Glutamatergic neuron (in vitro differentiated cells): ENCODE measurements at regions not wholly inside any gene's neighbourhood (a gene's known extent, or its start where the extent isn't known, plus 50 kb on each side); places are given as distances from the start of the nearest gene placed in this dataset.

Experiments used
- DNase-seq: peaks from one replicate; pipeline ENCODE4 v3.0.0; 2022
- H3K27ac Mint-ChIP-seq: one replicate; pipeline ENCODE4 v1.8.0; 2020; ENCODE audit warnings: mild to moderate bottlenecking, mixed read lengths, inconsistent platforms; ENCODE audit not compliant: unreplicated experiment
- H3K27me3 Mint-ChIP-seq: one replicate; pipeline ENCODE4 v1.8.0; 2020; ENCODE audit warnings: mild to moderate bottlenecking, moderate library complexity, mixed read lengths, inconsistent platforms; ENCODE audit not compliant: unreplicated experiment
- H3K36me3 Mint-ChIP-seq: one replicate; pipeline ENCODE4 v1.8.0; 2020; ENCODE audit warnings: mild to moderate bottlenecking, mixed read lengths, inconsistent platforms; ENCODE audit not compliant: unreplicated experiment
- H3K4me1 Mint-ChIP-seq: one replicate; pipeline ENCODE4 v1.8.0; 2020; ENCODE audit warnings: mild to moderate bottlenecking, low read depth, mixed read lengths, inconsistent platforms; ENCODE audit not compliant: unreplicated experiment
- H3K4me3 Mint-ChIP-seq: one replicate; pipeline ENCODE4 v1.8.0; 2020; ENCODE audit warnings: mild to moderate bottlenecking, mixed read lengths, inconsistent platforms; ENCODE audit not compliant: unreplicated experiment
- H3K9me3 Mint-ChIP-seq: one replicate; pipeline ENCODE4 v1.8.0; 2020; ENCODE audit warnings: mild to moderate bottlenecking, moderate library complexity, mixed read lengths, inconsistent platforms; ENCODE audit not compliant: unreplicated experiment
- TF ChIP-seq, protein P1 (sequence below): fragments of 200-600 bp; sonication (generic); IDR thresholded peaks from one replicate; pipeline ENCODE4 v1.5.0; 2021; ENCODE audit not compliant: partially characterized antibody, unreplicated experiment

DNA sequence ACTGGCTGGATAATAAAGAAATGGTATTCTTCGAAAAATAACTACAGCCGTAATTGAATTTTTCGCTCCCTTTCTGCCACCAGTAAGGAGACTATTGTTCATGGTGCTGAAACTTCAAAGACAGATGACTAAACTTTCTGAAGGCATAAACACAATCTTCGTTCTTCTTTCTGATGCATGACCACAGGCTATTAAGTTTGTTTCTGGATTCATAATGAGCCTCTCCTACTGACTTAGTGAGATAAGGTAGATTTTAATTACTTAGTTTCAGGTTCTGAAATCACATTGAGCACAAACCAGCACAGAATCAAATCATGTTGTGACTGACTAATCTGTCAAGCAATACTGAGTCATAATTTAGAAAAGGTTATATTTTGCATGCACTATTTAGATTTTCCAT is 441.8 kb upstream of the CCNG1 start:
- TF ChIP-seq, protein P1, sequence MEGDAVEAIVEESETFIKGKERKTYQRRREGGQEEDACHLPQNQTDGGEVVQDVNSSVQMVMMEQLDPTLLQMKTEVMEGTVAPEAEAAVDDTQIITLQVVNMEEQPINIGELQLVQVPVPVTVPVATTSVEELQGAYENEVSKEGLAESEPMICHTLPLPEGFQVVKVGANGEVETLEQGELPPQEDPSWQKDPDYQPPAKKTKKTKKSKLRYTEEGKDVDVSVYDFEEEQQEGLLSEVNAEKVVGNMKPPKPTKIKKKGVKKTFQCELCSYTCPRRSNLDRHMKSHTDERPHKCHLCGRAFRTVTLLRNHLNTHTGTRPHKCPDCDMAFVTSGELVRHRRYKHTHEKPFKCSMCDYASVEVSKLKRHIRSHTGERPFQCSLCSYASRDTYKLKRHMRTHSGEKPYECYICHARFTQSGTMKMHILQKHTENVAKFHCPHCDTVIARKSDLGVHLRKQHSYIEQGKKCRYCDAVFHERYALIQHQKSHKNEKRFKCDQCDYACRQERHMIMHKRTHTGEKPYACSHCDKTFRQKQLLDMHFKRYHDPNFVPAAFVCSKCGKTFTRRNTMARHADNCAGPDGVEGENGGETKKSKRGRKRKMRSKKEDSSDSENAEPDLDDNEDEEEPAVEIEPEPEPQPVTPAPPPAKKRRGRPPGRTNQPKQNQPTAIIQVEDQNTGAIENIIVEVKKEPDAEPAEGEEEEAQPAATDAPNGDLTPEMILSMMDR = no peak
- no peaks in the 10 kb centered on the region for H3K4me1 Mint-ChIP-seq

GRCh38 chr5:162996053-162996452 is 441.3 kb upstream of the CCNG1 start:
- H3K27ac Mint-ChIP-seq = no peak overlapping the region
- H3K4me3 Mint-ChIP-seq = no peak overlapping the region
- TF ChIP-seq, protein P1 = no peak
- no peaks in the 10 kb centered on the region for H3K9me3 Mint-ChIP-seq
- H3K27me3 Mint-ChIP-seq = no peaks in the 10 kb centered on the region
- no peaks in the 10 kb centered on the region for H3K36me3 Mint-ChIP-seq
- DNase-seq = no peak
- no peaks in the 10 kb centered on the region for H3K4me1 Mint-ChIP-seq

More for the DNA sequence above, 441.8 kb upstream of the CCNG1 start:
- Mint-ChIP-seq H3K9me3 (no peaks in the 10 kb centered on the region), H3K36me3 (no peaks in the 10 kb centered on the region), H3K27me3 (no peaks in the 10 kb centered on the region), H3K4me3 (no peak overlapping the region), H3K27ac (no peak overlapping the region)
- no peak for DNase-seq

DNA sequence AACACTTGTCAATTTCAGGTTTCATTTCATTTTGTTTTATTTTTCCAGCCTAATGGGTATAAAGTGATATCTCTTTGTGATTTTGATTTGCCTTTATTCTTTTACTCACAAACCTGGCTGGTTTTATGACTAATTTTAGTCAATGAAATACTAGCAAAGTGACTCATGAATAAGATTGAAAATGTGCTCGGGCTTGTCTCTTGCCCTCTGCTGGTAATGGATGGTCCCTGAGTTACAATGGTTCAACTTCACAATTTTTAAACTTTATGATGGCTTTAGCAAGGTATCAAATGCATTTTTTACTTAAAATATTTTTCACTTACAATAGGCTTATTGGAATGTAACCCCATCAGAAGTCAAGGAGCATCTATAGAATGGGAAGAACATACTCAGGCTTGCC is 431.4 kb upstream of the CCNG1 start:
- TF ChIP-seq, protein P1 = no peak
- Mint-ChIP-seq H3K4me3 (no peak overlapping the region), H3K4me1 (no peaks in the 10 kb centered on the region), H3K36me3 (no peaks in the 10 kb centered on the region), H3K27me3 (no peaks in the 10 kb centered on the region), H3K27ac (no peak overlapping the region), H3K9me3 (no peaks in the 10 kb centered on the region)
- DNase-seq = no peak

DNA sequence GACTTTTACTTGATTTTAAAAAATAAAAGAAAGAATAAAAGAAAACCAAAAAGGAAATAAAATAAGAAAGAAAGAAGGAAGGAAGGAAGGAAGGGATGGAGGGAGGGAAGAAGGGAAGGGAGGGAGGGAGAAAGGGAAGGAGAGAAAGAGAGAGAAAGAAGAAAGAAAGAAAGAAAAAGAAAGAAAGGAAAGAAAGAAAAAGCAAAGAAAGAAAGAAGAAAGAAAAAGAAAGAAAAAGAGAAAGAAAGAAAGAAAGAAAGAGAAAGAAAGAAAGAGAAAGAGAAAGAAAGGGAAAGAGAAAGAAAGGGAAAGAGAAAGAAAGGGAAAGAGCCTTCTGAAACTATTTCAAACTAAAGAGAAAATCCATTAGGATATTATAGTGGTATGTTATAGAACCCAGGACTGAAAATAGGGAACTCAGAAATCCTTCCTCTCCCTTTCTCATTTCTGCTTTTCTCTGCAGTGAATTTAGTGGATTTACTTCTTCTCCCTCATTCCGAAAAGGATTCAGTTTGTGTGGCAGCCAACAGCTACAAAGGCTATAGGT is 414.7 kb upstream of the CCNG1 start:
- Mint-ChIP-seq H3K4me3 (no peak overlapping the region), H3K9me3 (no peaks in the 10 kb centered on the region), H3K4me1 (no peaks in the 10 kb centered on the region), H3K27me3 (peaks cover 1% of the 10 kb centered on the region), H3K27ac (no peak overlapping the region), H3K36me3 (no peaks in the 10 kb centered on the region)
- TF ChIP-seq, protein P1 = no peak
- DNase-seq = no peak

DNA sequence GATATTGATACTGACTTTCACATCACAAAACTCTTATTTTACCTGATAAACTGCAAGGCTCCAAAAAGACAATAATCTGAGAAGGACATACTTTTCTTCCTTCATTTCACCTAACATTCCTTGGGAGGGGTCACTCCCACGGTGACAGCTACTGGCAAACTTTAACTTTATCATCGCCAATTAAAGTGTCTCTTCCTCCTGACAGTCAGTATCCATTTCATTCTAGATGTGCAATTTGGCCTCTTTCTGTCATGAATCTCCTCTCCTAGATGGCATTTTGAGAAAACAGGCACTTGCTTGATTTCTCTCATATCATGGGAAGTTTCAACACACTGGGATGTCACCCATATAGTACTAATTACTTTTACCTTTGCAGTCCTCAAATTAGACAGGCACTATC is 413.5 kb upstream of the CCNG1 start:
- no peaks in the 10 kb centered on the region for H3K36me3 Mint-ChIP-seq
- H3K27me3 Mint-ChIP-seq = peaks cover 1% of the 10 kb centered on the region
- no peaks in the 10 kb centered on the region for H3K9me3 Mint-ChIP-seq
- H3K27ac Mint-ChIP-seq = no peak overlapping the region
- no peak overlapping the region for H3K4me3 Mint-ChIP-seq
- TF ChIP-seq, protein P1 = no peak
- H3K4me1 Mint-ChIP-seq = no peaks in the 10 kb centered on the region
- no peak for DNase-seq
